ENCODE measurements at regions not wholly inside any gene's neighbourhood (a gene's known extent, or its start where the extent isn't known, plus 50 kb on each side); places are given as distances from the start of the nearest gene placed in this dataset.
A peak's percentile ranks its signal among the peaks of the same experiment; 100 is the strongest.
"Not testable (repeated sequence)": the region's sequence is repeated elsewhere in the genome, so short reads cannot be mapped to it uniquely, and the experiment has no call there.

- FAIRE-seq (no peak), DNase-seq (ENCODE audit: low spot score in 2 of 2) (no peak)
These were observed 283.6 kb upstream of the USP25 start for GRCh38 chr21:15446223-15446622.

GRCh38 chr21:15449556-15449955 lies 280.2 kb upstream of the USP25 start:
- DNase-seq (ENCODE audit: low spot score in 2 of 2) (no peak), FAIRE-seq (no peak)

- FAIRE-seq: no peak
- DNase-seq (ENCODE audit: low spot score in 2 of 2): no peak
These were observed 276.5 kb upstream of the USP25 start for GRCh38 chr21:15453261-15453660.

- DNase-seq (ENCODE audit: low spot score in 2 of 2); FAIRE-seq: not testable (repeated sequence)
These were observed 276.0 kb upstream of the USP25 start for GRCh38 chr21:15453785-15454184.

- FAIRE-seq; DNase-seq (ENCODE audit: low spot score in 2 of 2): not testable (repeated sequence)
These were observed 274.9 kb upstream of the USP25 start for GRCh38 chr21:15454931-15455330.

- DNase-seq (ENCODE audit: low spot score in 2 of 2) (no peak), FAIRE-seq (no peak)
These were observed 273.8 kb upstream of the USP25 start for GRCh38 chr21:15455819-15456462.

- no peak for FAIRE-seq
- no peak for DNase-seq (ENCODE audit: low spot score in 2 of 2)
These were observed 271.8 kb upstream of the USP25 start for GRCh38 chr21:15457965-15458364.

- FAIRE-seq (no peak), DNase-seq (ENCODE audit: low spot score in 2 of 2) (no peak)
These were observed 267.7 kb upstream of the USP25 start for GRCh38 chr21:15462092-15462491.

- FAIRE-seq: peak; percentile 80
These were observed 263.5 kb upstream of the USP25 start for GRCh38 chr21:15466329-15466728.

GRCh38 chr21:15468368-15468767 lies 261.4 kb upstream of the USP25 start:
- FAIRE-seq: no peak
- DNase-seq (ENCODE audit: low spot score in 2 of 2): no peak

More at GRCh38 chr21:15466329-15466728, 263.5 kb upstream of the USP25 start:
- DNase-seq (ENCODE audit: low spot score in 2 of 2): no peak

- DNase-seq (ENCODE audit: low spot score in 2 of 2) (no peak), FAIRE-seq (no peak)
These were observed 257.4 kb upstream of the USP25 start for GRCh38 chr21:15472108-15473040.

- DNase-seq (ENCODE audit: low spot score in 2 of 2); FAIRE-seq: not testable (repeated sequence)
These were observed 252.0 kb upstream of the USP25 start for GRCh38 chr21:15477773-15478172.

GRCh38 chr21:15480160-15480559 lies 249.6 kb upstream of the USP25 start:
- FAIRE-seq (no peak), DNase-seq (ENCODE audit: low spot score in 2 of 2) (no peak)

- DNase-seq (ENCODE audit: low spot score in 2 of 2) (peak; percentile 19 to 48), FAIRE-seq (peak; percentile 34)
These were observed 246.5 kb upstream of the USP25 start for GRCh38 chr21:15483138-15483780.

- FAIRE-seq: no peak
- no peak for DNase-seq (ENCODE audit: low spot score in 2 of 2)
These were observed 243.2 kb upstream of the USP25 start for GRCh38 chr21:15486460-15487195.

- DNase-seq (ENCODE audit: low spot score in 2 of 2) (no peak), FAIRE-seq (no peak)
These were observed 242.6 kb upstream of the USP25 start for GRCh38 chr21:15487196-15487550.

GRCh38 chr21:15491100-15491499 lies 238.7 kb upstream of the USP25 start:
- no peak for FAIRE-seq
- no peak for DNase-seq (ENCODE audit: low spot score in 2 of 2)

- DNase-seq (ENCODE audit: low spot score in 2 of 2): no peak
- FAIRE-seq: no peak
These were observed 236.1 kb upstream of the USP25 start for GRCh38 chr21:15493646-15494045.

GRCh38 chr21:15494481-15494880 lies 235.3 kb upstream of the USP25 start:
- DNase-seq (ENCODE audit: low spot score in 2 of 2) (no peak), FAIRE-seq (no peak)

GRCh38 chr21:15495965-15496364 lies 233.8 kb upstream of the USP25 start:
- FAIRE-seq: no peak
- DNase-seq (ENCODE audit: low spot score in 2 of 2): no peak

GRCh38 chr21:15496911-15497310 lies 232.9 kb upstream of the USP25 start:
- DNase-seq (ENCODE audit: low spot score in 2 of 2) (no peak), FAIRE-seq (no peak)

Data from frontal cortex (tissue), 3 donors.